ENCODE measurements at regions not wholly inside any gene's neighbourhood (a gene's known extent, or its start where the extent isn't known, plus 50 kb on each side); places are given as distances from the start of the nearest gene placed in this dataset.

DNA sequence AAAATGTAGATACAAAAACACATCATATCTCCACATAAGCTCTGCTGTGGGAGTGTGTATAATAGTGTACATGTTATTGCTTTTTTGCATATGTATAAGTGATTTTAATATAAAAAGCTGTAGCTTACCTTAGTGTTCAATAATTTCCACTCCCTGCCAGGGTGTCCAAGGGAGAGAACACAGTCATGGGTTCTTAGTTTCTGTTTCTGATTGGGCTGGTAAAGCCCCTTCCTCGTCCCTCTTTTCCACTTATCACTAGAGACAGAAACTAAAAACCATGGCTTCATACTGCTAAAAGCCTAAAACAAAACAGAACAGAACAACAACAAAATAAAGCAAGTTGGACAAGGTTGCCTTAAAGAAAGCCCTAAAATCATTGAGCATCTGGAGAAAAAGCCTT, 74.4 kb upstream of the S1PR3 start:
- POLR2A ChIA-PET: no interaction called here
- ATAC-seq: no peak

More for the DNA sequence above, 74.4 kb upstream of the S1PR3 start:
- ChIA-PET SMC1A (ENCODE audit: uncharacterized antibody, unreplicated experiment) (no interaction called here), CTCF (no interaction called here), RAD21 (ENCODE audit: unreplicated experiment) (no interaction called here)
- H3K27ac ChIP-seq (ENCODE audit: control insufficient read depth, insufficient read depth): no peak overlapping the region
- FAIRE-seq: no peak
- H3K4me3 ChIP-seq: no peak overlapping the region
- in situ Hi-C loops (cut with MboI) (no loop called here), intact Hi-C loops (cut with micrococcal nuclease; ENCODE audit: unreplicated experiment) (no loop called here)
- H3K4me2 ChIP-seq (ENCODE audit: control insufficient read depth, insufficient read depth): no peak overlapping the region
- no peaks in the 10 kb centered on the region; the same call in 2 of the 3 replicates for H3K9me3 ChIP-seq (replicated peaks; ENCODE audit: control insufficient read depth, insufficient read depth, low read length)
- H3K27me3 ChIP-seq (replicated peaks in 1 of 2; ENCODE audit: control insufficient read depth in 2 of 2, insufficient read depth in 2 of 2, low read length in 1 of 2): no peaks in the 10 kb centered on the region
- H3K36me3 ChIP-seq (ENCODE audit: control insufficient read depth in 2 of 2, insufficient read depth in 2 of 2, low read length in 1 of 2): no peaks in the 10 kb centered on the region
- 0% methylated on average over 1 of the region's 1 CpG for WGBS (ENCODE audit: insufficient coverage, insufficient replicate concordance, low lambda C conversion rate, missing lambda C conversion rate)
- DNase-seq (ENCODE audit: low read depth, low spot score): no peak
- H3K4me1 ChIP-seq (ENCODE audit: control insufficient read depth, insufficient read depth, low read length): no peaks in the 10 kb centered on the region; the same call in 1 of the 2 replicates
- H3K9ac ChIP-seq (ENCODE audit: control insufficient read depth, insufficient read depth, low read length): no peak overlapping the region
- H4K20me1 ChIP-seq (ENCODE audit: control insufficient read depth, insufficient read depth): no peaks in the 10 kb centered on the region; the same call in 1 of the 2 replicates
- H2AFZ ChIP-seq (ENCODE audit: control insufficient read depth, low read depth, low read length): no peak overlapping the region
- TF ChIP-seq ZNF384 (IDR thresholded peaks at IDR 0.05; ENCODE audit: borderline replicate concordance, low read depth, low read length) (no peak), YBX1 (IDR thresholded peaks at IDR 0.05) (no peak), SREBF2 (IDR thresholded peaks at IDR 0.05; ENCODE audit: low read length) (no peak), JUNB (IDR thresholded peaks at IDR 0.05) (no peak), BMI1 (IDR thresholded peaks at IDR 0.05; ENCODE audit: borderline replicate concordance) (no peak), BACH1 (IDR thresholded peaks at IDR 0.05; ENCODE audit: borderline replicate concordance) (no peak)
- TF ChIP-seq, protein P1, sequence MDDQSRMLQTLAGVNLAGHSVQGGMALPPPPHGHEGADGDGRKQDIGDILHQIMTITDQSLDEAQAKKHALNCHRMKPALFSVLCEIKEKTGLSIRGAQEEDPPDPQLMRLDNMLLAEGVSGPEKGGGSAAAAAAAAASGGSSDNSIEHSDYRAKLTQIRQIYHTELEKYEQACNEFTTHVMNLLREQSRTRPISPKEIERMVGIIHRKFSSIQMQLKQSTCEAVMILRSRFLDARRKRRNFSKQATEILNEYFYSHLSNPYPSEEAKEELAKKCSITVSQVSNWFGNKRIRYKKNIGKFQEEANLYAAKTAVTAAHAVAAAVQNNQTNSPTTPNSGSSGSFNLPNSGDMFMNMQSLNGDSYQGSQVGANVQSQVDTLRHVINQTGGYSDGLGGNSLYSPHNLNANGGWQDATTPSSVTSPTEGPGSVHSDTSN (IDR thresholded peaks at IDR 0.05; ENCODE audit: insufficient replicate concordance, low read depth, low read length): no peak
- TF ChIP-seq, protein P2, sequence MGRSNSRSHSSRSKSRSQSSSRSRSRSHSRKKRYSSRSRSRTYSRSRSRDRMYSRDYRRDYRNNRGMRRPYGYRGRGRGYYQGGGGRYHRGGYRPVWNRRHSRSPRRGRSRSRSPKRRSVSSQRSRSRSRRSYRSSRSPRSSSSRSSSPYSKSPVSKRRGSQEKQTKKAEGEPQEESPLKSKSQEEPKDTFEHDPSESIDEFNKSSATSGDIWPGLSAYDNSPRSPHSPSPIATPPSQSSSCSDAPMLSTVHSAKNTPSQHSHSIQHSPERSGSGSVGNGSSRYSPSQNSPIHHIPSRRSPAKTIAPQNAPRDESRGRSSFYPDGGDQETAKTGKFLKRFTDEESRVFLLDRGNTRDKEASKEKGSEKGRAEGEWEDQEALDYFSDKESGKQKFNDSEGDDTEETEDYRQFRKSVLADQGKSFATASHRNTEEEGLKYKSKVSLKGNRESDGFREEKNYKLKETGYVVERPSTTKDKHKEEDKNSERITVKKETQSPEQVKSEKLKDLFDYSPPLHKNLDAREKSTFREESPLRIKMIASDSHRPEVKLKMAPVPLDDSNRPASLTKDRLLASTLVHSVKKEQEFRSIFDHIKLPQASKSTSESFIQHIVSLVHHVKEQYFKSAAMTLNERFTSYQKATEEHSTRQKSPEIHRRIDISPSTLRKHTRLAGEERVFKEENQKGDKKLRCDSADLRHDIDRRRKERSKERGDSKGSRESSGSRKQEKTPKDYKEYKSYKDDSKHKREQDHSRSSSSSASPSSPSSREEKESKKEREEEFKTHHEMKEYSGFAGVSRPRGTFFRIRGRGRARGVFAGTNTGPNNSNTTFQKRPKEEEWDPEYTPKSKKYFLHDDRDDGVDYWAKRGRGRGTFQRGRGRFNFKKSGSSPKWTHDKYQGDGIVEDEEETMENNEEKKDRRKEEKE (IDR thresholded peaks at IDR 0.05): no peak
- TF ChIP-seq, protein P3, sequence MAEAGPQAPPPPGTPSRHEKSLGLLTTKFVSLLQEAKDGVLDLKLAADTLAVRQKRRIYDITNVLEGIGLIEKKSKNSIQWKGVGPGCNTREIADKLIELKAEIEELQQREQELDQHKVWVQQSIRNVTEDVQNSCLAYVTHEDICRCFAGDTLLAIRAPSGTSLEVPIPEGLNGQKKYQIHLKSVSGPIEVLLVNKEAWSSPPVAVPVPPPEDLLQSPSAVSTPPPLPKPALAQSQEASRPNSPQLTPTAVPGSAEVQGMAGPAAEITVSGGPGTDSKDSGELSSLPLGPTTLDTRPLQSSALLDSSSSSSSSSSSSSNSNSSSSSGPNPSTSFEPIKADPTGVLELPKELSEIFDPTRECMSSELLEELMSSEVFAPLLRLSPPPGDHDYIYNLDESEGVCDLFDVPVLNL (IDR thresholded peaks at IDR 0.05; ENCODE audit: low read depth, low read length): no peak
- TF ChIP-seq, protein P4, sequence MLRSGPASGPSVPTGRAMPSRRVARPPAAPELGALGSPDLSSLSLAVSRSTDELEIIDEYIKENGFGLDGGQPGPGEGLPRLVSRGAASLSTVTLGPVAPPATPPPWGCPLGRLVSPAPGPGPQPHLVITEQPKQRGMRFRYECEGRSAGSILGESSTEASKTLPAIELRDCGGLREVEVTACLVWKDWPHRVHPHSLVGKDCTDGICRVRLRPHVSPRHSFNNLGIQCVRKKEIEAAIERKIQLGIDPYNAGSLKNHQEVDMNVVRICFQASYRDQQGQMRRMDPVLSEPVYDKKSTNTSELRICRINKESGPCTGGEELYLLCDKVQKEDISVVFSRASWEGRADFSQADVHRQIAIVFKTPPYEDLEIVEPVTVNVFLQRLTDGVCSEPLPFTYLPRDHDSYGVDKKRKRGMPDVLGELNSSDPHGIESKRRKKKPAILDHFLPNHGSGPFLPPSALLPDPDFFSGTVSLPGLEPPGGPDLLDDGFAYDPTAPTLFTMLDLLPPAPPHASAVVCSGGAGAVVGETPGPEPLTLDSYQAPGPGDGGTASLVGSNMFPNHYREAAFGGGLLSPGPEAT (IDR thresholded peaks at IDR 0.05; ENCODE audit: low read depth): no peak
- no TSS peak for BruUV-seq (replicated peaks)
- H3K79me2 ChIP-seq (ENCODE audit: control insufficient read depth, insufficient read depth, low read length): no peaks in the 10 kb centered on the region
